WTC11 (cell line): ENCODE measurements at regions not wholly inside any gene's neighbourhood (a gene's known extent, or its start where the extent isn't known, plus 50 kb on each side); places are given as distances from the start of the nearest gene placed in this dataset.

Experiments
- ATAC-seq: fragments of 200-7000 bp; cut with Tn5 transposase; 2 replicates; pipeline ENCODE4 v1.10.0; 2021; ENCODE audit warnings: mild to moderate bottlenecking, moderate library complexity
- CTCF ChIA-PET: fragments of 300-600 bp; sonication (Branson Sonifier 250); formaldehyde crosslinking; loops from one replicate; lab custom pipeline; 2021; ENCODE audit warnings: antibody characterized with exemption; lab: Charles Lee
- POLR2A ChIA-PET: fragments of 350-600 bp; sonication (Branson Sonifier 250); formaldehyde crosslinking; loops from one replicate; lab custom pipeline; 2021; ENCODE audit warnings: antibody characterized with exemption; lab: Charles Lee
- DNase-seq: peaks from one replicate; pipeline ENCODE4 v3.0.0; 2021; ENCODE audit warnings: low spot score
- H3K27ac Mint-ChIP-seq: 2 replicates; pipeline ENCODE4 v1.8.0; 2021; ENCODE audit warnings: mixed read lengths
- H3K27me3 Mint-ChIP-seq: 2 replicates; pipeline ENCODE4 v1.8.0; 2021; ENCODE audit warnings: low read depth, mild to moderate bottlenecking, moderate library complexity, mixed read lengths
- H3K36me3 Mint-ChIP-seq: 2 replicates; pipeline ENCODE4 v1.8.0; 2021; ENCODE audit warnings: mixed read lengths
- H3K4me1 Mint-ChIP-seq: 2 replicates; pipeline ENCODE4 v1.8.0; 2022; ENCODE audit warnings: mixed read lengths
- H3K4me3 Mint-ChIP-seq: 2 replicates; pipeline ENCODE4 v1.8.0; 2021; ENCODE audit warnings: mild to moderate bottlenecking, moderate library complexity, mixed read lengths
- H3K9me3 Mint-ChIP-seq: 2 replicates; pipeline ENCODE4 v1.8.0; 2021; ENCODE audit warnings: mixed read lengths
- ATF3 ChIP-seq: sonication (generic); formaldehyde crosslinking; conservative IDR thresholded peaks from 2 replicates; pipeline ENCODE4 v1.8.1; 2022; ENCODE audit warnings: mild to moderate bottlenecking, missing genetic modification reagents
- ESRRA ChIP-seq: sonication (generic); formaldehyde crosslinking; IDR thresholded peaks from 2 replicates; pipeline ENCODE4 v1.8.1; 2022; ENCODE audit warnings: mild to moderate bottlenecking, missing genetic modification reagents, borderline replicate concordance
- FOXK1 ChIP-seq: sonication (generic); formaldehyde crosslinking; IDR thresholded peaks from 2 replicates; pipeline ENCODE4 v1.8.0; 2022; ENCODE audit warnings: mild to moderate bottlenecking, moderate library complexity, missing genetic modification reagents
- FOXP4 ChIP-seq: sonication (generic); formaldehyde crosslinking; IDR thresholded peaks from 2 replicates; pipeline ENCODE4 v1.8.0; 2022; ENCODE audit warnings: mild to moderate bottlenecking, missing genetic modification reagents
- GTF2I ChIP-seq: fragments of 250-450 bp; sonication (Bioruptor Pico); conservative IDR thresholded peaks from 2 replicates; pipeline ENCODE4 v1.4.0; 2021; ENCODE audit warnings: mild to moderate bottlenecking
- IRF2 ChIP-seq: sonication (generic); formaldehyde crosslinking; IDR thresholded peaks from 2 replicates; pipeline ENCODE4 v1.8.0; 2022; ENCODE audit warnings: low read depth, missing genetic modification reagents, borderline replicate concordance
- MAX ChIP-seq: sonication (generic); formaldehyde crosslinking; IDR thresholded peaks from 2 replicates; pipeline ENCODE4 v1.8.0; 2022; ENCODE audit warnings: mild to moderate bottlenecking, missing genetic modification reagents
- NR1H2 ChIP-seq: sonication (generic); formaldehyde crosslinking; IDR thresholded peaks from 2 replicates; pipeline ENCODE4 v1.9.0; 2021; ENCODE audit warnings: mild to moderate bottlenecking, moderate library complexity, missing genetic modification reagents
- SMAD3 ChIP-seq: sonication (generic); formaldehyde crosslinking; IDR thresholded peaks from 2 replicates; pipeline ENCODE4 v1.8.0; 2022; ENCODE audit warnings: missing genetic modification reagents, mild to moderate bottlenecking, borderline replicate concordance
- SOX15 ChIP-seq: fragments of 250-450 bp; sonication (Bioruptor Pico); IDR thresholded peaks from 2 replicates; pipeline ENCODE4 v1.9.0; 2021; ENCODE audit warnings: mild to moderate bottlenecking
- TEAD1 ChIP-seq: sonication (generic); formaldehyde crosslinking; IDR thresholded peaks from 2 replicates; pipeline ENCODE4 v1.8.0; 2022; ENCODE audit warnings: mild to moderate bottlenecking, missing genetic modification reagents
- ZNF121 ChIP-seq: sonication (generic); formaldehyde crosslinking; IDR thresholded peaks from 2 replicates; pipeline ENCODE4 v1.8.0; 2023; ENCODE audit warnings: missing genetic modification reagents
- ZNF219 ChIP-seq: sonication (generic); formaldehyde crosslinking; IDR thresholded peaks from 2 replicates; pipeline ENCODE4 v1.8.0; 2023; ENCODE audit warnings: missing genetic modification reagents, mild to moderate bottlenecking, borderline replicate concordance
- ZNF416 ChIP-seq: fragments of 250-450 bp; sonication (Bioruptor Pico); IDR thresholded peaks from 2 replicates; pipeline ENCODE4 v1.9.0; 2021; ENCODE audit warnings: mild to moderate bottlenecking, inconsistent platforms
- ZSCAN18 ChIP-seq: fragments of 250-450 bp; sonication (Bioruptor Pico); IDR thresholded peaks from 2 replicates; pipeline ENCODE4 v2.1.2; 2022; ENCODE audit warnings: mild to moderate bottlenecking, moderate library complexity
- TF ChIP-seq, protein P1 (sequence below): sonication (generic); formaldehyde crosslinking; IDR thresholded peaks from 2 replicates; pipeline ENCODE4 v1.8.1; 2022; ENCODE audit warnings: missing genetic modification reagents, borderline replicate concordance
- TF ChIP-seq, protein P2 (sequence below): sonication (generic); formaldehyde crosslinking; IDR thresholded peaks from 2 replicates; pipeline ENCODE4 v1.8.1; 2023; ENCODE audit warnings: mild to moderate bottlenecking, missing genetic modification reagents
- TF ChIP-seq, protein P3 (sequence below): sonication (generic); formaldehyde crosslinking; IDR thresholded peaks from 2 replicates; pipeline ENCODE4 v1.8.0; 2023; ENCODE audit warnings: missing genetic modification reagents, mild to moderate bottlenecking, borderline replicate concordance
- TF ChIP-seq, protein P4 (sequence below): sonication (generic); formaldehyde crosslinking; IDR thresholded peaks from 2 replicates; pipeline ENCODE4 v1.8.1; 2022; ENCODE audit warnings: low read depth, missing genetic modification reagents, borderline replicate concordance

DNA sequence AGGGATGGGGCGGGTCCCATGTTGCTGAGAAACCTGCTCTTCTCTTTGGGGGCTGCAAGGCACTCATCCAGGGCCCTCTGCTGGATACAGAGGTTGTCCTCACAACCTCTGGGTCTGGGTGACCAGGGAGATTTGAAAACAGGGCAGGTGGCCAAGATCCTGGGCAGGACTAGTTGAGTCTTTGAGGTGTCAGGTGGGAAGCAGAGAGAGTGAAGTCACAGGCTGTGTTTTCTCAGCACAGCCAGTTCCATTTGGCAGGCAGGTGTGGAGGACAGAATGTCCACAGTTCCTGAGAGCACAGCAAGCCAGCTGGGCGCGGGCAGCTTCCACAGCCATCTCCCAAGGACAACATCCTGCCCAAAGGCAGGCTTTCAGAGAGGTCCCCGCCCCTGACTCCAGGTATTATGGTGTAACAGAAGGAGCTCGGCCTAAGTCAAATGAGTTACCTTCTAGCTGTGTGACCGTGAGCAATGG is 118.8 kb downstream of the NUFIP1 start:
- TF ChIP-seq, protein P1, sequence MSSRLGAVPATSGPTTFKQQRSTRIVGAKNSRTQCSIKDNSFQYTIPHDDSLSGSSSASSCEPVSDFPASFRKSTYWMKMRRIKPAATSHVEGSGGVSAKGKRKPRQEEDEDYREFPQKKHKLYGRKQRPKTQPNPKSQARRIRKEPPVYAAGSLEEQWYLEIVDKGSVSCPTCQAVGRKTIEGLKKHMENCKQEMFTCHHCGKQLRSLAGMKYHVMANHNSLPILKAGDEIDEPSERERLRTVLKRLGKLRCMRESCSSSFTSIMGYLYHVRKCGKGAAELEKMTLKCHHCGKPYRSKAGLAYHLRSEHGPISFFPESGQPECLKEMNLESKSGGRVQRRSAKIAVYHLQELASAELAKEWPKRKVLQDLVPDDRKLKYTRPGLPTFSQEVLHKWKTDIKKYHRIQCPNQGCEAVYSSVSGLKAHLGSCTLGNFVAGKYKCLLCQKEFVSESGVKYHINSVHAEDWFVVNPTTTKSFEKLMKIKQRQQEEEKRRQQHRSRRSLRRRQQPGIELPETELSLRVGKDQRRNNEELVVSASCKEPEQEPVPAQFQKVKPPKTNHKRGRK (CRISPR knock-in tag) = no peak
- peak; percentile 77 for TF ChIP-seq ZNF121 (CRISPR knock-in tag)
- DNase-seq = no peak
- no peak overlapping the region for H3K4me3 Mint-ChIP-seq
- no peaks in the 10 kb centered on the region; the same call in 1 of the 2 replicates for H3K27me3 Mint-ChIP-seq
- peak; percentile 61 for ATAC-seq
- H3K9me3 Mint-ChIP-seq = peaks cover 15% of the 10 kb centered on the region
- POLR2A ChIA-PET = no interaction called here
- no peak overlapping the region for H3K27ac Mint-ChIP-seq
- H3K4me1 Mint-ChIP-seq = no peaks in the 10 kb centered on the region
- H3K36me3 Mint-ChIP-seq = peaks cover 5% of the 10 kb centered on the region; the same call in 1 of the 2 replicates
- CTCF ChIA-PET = no interaction called here

DNA sequence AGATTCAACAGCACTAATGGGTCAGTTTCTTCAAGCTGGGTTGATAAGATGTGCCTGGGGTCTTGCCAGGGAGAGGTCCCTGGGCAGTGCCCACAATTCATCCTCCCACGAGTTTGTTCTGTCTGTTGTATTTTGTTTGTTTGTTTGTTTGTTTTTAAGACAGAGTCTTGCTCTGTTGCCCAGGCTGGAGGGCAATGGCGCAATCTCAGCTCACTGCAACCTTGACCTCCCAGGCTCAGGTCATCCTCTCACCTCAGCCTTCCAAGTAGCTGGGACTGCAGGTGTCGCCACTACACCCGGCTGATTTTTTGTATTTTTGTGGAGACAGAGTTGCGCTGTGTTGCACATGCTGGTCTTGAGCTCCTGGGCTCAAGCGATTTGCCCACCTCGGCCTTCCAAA is 120.1 kb downstream of the NUFIP1 start:
- H3K36me3 Mint-ChIP-seq = peaks cover 5% of the 10 kb centered on the region; the same call in 1 of the 2 replicates
- POLR2A ChIA-PET = no interaction called here
- DNase-seq (no peak), ATAC-seq (no peak)
- H3K27ac Mint-ChIP-seq = no peak overlapping the region
- TF ChIP-seq ZNF121 (CRISPR knock-in tag) (peak; percentile 67; the same call in 1 of the 2 replicates), ESRRA (no peak), NR1H2 (CRISPR knock-in tag) (no peak)
- no peaks in the 10 kb centered on the region for H3K27me3 Mint-ChIP-seq
- no peak overlapping the region for H3K4me3 Mint-ChIP-seq
- CTCF ChIA-PET = interaction anchor here (1.9 kb wide), 1 partner anchor 8 kb away, joined by 4 read pairs; no protein-coding TSS in a partner anchor
- H3K4me1 Mint-ChIP-seq = no peaks in the 10 kb centered on the region
- H3K9me3 Mint-ChIP-seq = peaks cover 15% of the 10 kb centered on the region

DNA sequence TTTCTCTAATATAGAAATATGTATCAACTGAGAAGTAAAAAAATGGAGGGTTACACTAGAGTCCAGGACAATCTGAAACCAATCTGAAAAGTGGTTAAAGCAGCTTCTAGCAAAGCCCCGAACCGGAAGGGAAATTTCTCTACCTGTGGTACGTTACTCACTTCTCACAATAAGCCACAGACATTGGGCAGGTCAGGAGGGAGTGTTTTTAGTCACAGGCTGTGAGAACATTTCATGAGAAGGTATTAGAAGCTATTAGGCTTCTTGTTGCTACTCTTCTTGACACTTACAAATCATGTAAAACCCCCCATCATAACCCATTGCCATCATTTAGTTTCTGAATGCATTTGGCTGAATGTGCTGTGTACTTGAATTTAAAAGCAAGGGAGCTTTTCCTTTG is 120.9 kb downstream of the NUFIP1 start:
- CTCF ChIA-PET = interaction anchor here (1.9 kb wide), 1 partner anchor 8 kb away, joined by 4 read pairs; no protein-coding TSS in a partner anchor
- Mint-ChIP-seq H3K4me1 (no peaks in the 10 kb centered on the region), H3K4me3 (no peak overlapping the region), H3K27me3 (no peaks in the 10 kb centered on the region), H3K9me3 (peaks cover 15% of the 10 kb centered on the region), H3K27ac (no peak overlapping the region), H3K36me3 (peaks cover 5% of the 10 kb centered on the region; the same call in 1 of the 2 replicates)
- no peak for DNase-seq
- POLR2A ChIA-PET = no interaction called here
- ATAC-seq = no peak
- no peak for TF ChIP-seq ZNF416 (CRISPR knock-in tag)
- TF ChIP-seq GTF2I (CRISPR knock-in tag) = no peak
- no peak for TF ChIP-seq MAX (CRISPR knock-in tag)
- TF ChIP-seq, protein P2, sequence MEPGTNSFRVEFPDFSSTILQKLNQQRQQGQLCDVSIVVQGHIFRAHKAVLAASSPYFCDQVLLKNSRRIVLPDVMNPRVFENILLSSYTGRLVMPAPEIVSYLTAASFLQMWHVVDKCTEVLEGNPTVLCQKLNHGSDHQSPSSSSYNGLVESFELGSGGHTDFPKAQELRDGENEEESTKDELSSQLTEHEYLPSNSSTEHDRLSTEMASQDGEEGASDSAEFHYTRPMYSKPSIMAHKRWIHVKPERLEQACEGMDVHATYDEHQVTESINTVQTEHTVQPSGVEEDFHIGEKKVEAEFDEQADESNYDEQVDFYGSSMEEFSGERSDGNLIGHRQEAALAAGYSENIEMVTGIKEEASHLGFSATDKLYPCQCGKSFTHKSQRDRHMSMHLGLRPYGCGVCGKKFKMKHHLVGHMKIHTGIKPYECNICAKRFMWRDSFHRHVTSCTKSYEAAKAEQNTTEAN (CRISPR knock-in tag) = no peak
- TF ChIP-seq ZNF219 (CRISPR knock-in tag) = no peak
- TF ChIP-seq SMAD3 = no peak
- no peak for TF ChIP-seq FOXP4 (CRISPR knock-in tag)
- TF ChIP-seq TEAD1 (CRISPR knock-in tag) = no peak
- no peak for TF ChIP-seq FOXK1 (CRISPR knock-in tag)
- TF ChIP-seq SOX15 = no peak
- TF ChIP-seq, protein P3, sequence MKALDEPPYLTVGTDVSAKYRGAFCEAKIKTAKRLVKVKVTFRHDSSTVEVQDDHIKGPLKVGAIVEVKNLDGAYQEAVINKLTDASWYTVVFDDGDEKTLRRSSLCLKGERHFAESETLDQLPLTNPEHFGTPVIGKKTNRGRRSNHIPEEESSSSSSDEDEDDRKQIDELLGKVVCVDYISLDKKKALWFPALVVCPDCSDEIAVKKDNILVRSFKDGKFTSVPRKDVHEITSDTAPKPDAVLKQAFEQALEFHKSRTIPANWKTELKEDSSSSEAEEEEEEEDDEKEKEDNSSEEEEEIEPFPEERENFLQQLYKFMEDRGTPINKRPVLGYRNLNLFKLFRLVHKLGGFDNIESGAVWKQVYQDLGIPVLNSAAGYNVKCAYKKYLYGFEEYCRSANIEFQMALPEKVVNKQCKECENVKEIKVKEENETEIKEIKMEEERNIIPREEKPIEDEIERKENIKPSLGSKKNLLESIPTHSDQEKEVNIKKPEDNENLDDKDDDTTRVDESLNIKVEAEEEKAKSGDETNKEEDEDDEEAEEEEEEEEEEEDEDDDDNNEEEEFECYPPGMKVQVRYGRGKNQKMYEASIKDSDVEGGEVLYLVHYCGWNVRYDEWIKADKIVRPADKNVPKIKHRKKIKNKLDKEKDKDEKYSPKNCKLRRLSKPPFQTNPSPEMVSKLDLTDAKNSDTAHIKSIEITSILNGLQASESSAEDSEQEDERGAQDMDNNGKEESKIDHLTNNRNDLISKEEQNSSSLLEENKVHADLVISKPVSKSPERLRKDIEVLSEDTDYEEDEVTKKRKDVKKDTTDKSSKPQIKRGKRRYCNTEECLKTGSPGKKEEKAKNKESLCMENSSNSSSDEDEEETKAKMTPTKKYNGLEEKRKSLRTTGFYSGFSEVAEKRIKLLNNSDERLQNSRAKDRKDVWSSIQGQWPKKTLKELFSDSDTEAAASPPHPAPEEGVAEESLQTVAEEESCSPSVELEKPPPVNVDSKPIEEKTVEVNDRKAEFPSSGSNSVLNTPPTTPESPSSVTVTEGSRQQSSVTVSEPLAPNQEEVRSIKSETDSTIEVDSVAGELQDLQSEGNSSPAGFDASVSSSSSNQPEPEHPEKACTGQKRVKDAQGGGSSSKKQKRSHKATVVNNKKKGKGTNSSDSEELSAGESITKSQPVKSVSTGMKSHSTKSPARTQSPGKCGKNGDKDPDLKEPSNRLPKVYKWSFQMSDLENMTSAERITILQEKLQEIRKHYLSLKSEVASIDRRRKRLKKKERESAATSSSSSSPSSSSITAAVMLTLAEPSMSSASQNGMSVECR = no peak
- TF ChIP-seq IRF2 = no peak
- TF ChIP-seq, protein P4, sequence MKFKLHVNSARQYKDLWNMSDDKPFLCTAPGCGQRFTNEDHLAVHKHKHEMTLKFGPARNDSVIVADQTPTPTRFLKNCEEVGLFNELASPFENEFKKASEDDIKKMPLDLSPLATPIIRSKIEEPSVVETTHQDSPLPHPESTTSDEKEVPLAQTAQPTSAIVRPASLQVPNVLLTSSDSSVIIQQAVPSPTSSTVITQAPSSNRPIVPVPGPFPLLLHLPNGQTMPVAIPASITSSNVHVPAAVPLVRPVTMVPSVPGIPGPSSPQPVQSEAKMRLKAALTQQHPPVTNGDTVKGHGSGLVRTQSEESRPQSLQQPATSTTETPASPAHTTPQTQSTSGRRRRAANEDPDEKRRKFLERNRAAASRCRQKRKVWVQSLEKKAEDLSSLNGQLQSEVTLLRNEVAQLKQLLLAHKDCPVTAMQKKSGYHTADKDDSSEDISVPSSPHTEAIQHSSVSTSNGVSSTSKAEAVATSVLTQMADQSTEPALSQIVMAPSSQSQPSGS (CRISPR knock-in tag) = no peak
- no peak for TF ChIP-seq ZSCAN18 (CRISPR knock-in tag)
- no peak for TF ChIP-seq ATF3 (CRISPR knock-in tag)
